SJSA1 (cell line): ENCODE measurements at regions not wholly inside any gene's neighbourhood (a gene's known extent, or its start where the extent isn't known, plus 50 kb on each side); places are given as distances from the start of the nearest gene placed in this dataset.
"Not testable (repeated sequence)": the region's sequence is repeated elsewhere in the genome, so short reads cannot be mapped to it uniquely, and the experiment has no call there.

Experiments used
- DNase-seq, 2 experiments: peaks; one replicate each; pipeline ENCODE4 v3.0.0-alpha.2; 2015 to 2020; ENCODE audit warnings: low spot score in 2 of 2, low read depth in 1 of 2
- H3K27ac ChIP-seq: fragments of 250-450 bp; sonication (Bioruptor Pico); 2 replicates; pipeline ENCODE4 v1.5.1; 2020; ENCODE audit warnings: mild to moderate bottlenecking, moderate library complexity
- H3K27me3 ChIP-seq: fragments of 250-450 bp; sonication (Bioruptor Pico); replicated peaks from 2 replicates; pipeline ENCODE4 v1.5.1; 2020; ENCODE audit warnings: mild to moderate bottlenecking, moderate library complexity
- H3K36me3 ChIP-seq: fragments of 250-450 bp; sonication (Bioruptor Pico); 2 replicates; pipeline ENCODE4 v1.5.1; 2020; ENCODE audit warnings: mild to moderate bottlenecking
- H3K4me1 ChIP-seq: fragments of 250-450 bp; sonication (Bioruptor Pico); replicated peaks from 2 replicates; pipeline ENCODE4 v1.6.1; 2021; ENCODE audit warnings: mild to moderate bottlenecking
- H3K4me3 ChIP-seq: fragments of 250-450 bp; sonication (Bioruptor Pico); 2 replicates; pipeline ENCODE4 v1.5.1; 2020; ENCODE audit warnings: mild to moderate bottlenecking
- H3K9me3 ChIP-seq: fragments of 250-450 bp; sonication (Bioruptor Pico); replicated peaks from 2 replicates; pipeline ENCODE4 v1.5.1; 2020; ENCODE audit warnings: mild to moderate bottlenecking

DNA sequence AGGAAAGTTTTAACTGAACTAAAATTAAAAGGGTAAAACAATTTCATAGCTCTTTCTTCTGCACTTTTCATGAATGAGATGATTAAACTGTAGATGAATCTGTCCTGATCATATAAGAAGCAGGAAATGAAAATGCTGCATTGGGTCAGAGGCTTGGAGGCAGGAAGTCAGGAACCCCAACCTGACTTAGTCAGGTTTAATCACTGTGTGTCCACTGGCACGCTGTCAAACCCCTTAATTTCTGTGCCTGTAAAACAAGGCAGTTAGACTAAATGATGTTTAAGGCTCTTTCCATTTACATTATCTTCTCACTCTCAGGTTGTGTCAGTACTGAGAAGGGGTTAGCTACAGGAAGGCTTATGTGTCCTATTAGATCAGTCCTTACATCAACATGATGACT, 193.3 kb upstream of the TTC14 start:
- Histone ChIP-seq H3K9me3 (no peaks in the 10 kb centered on the region), H3K4me3 (no peak overlapping the region), H3K4me1 (no peaks in the 10 kb centered on the region), H3K27me3 (no peaks in the 10 kb centered on the region), H3K27ac (no peak overlapping the region), H3K36me3 (no peaks in the 10 kb centered on the region)
- DNase-seq, result no peak

- H3K27ac ChIP-seq, result no peak overlapping the region
- H3K27me3 ChIP-seq, result no peaks in the 10 kb centered on the region
- no peak overlapping the region for H3K4me3 ChIP-seq
- DNase-seq, result no peak
- H3K36me3 ChIP-seq, result no peaks in the 10 kb centered on the region
- H3K4me1 ChIP-seq, result no peaks in the 10 kb centered on the region
- H3K9me3 ChIP-seq, result no peaks in the 10 kb centered on the region
Measured at GRCh38 chr3:180409170-180409569, 192.8 kb upstream of the TTC14 start.

DNA sequence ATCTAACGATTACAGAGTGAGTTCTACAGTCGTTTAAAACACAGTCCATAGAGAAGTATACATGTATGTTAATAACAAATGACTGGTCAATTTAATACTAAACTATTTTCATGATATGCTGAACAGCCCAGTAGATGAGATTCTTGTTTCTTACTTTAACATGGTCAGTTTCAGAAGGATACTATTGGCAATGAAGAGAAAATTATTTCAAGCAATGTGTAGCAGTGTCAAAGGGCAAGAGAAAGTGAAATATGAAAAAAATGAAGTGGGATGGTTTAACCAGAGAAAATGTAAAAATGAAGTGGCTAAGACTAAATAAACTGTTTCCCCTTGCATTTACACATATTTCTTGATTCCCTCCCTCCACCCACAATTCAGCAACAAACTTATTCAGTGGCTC, 192.1 kb upstream of the TTC14 start:
- Histone ChIP-seq H3K4me1 (no peaks in the 10 kb centered on the region), H3K4me3 (no peak overlapping the region), H3K27ac (no peak overlapping the region), H3K9me3 (no peaks in the 10 kb centered on the region), H3K27me3 (no peaks in the 10 kb centered on the region), H3K36me3 (no peaks in the 10 kb centered on the region)
- no peak for DNase-seq

DNA sequence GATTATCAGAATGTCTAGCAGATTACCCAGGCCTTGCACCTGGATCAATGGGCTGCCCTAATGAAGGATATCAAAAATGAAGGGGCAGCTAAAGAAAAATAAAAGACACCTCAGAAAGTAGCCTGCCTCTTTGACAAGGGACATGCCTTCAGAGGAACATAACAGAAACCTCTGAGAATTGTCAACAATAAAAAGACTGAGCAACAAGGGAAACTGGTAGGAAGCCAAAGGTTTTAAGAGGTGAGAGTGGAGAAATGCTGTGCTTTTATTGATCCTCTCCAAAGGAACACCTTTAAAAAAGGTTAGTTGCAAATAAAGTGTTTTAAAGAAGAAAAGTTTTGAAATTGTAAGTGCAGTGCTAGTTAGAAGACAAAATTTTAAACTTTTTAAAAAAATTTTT, 187.8 kb upstream of the TTC14 start:
- Histone ChIP-seq H3K4me1 (no peaks in the 10 kb centered on the region), H3K36me3 (no peaks in the 10 kb centered on the region), H3K27ac (no peak overlapping the region), H3K4me3 (no peak overlapping the region), H3K27me3 (no peaks in the 10 kb centered on the region), H3K9me3 (no peaks in the 10 kb centered on the region)
- no peak for DNase-seq

- Histone ChIP-seq H3K27ac (no peak overlapping the region), H3K4me1 (no peaks in the 10 kb centered on the region; the same call in 1 of the 2 replicates), H3K9me3 (no peaks in the 10 kb centered on the region), H3K27me3 (no peaks in the 10 kb centered on the region), H3K4me3 (no peak overlapping the region), H3K36me3 (no peaks in the 10 kb centered on the region)
- peak in 1 of 2 experiments; percentile 6 for DNase-seq
Measured at GRCh38 chr3:180416111-180416594, 185.8 kb upstream of the TTC14 start.

DNA sequence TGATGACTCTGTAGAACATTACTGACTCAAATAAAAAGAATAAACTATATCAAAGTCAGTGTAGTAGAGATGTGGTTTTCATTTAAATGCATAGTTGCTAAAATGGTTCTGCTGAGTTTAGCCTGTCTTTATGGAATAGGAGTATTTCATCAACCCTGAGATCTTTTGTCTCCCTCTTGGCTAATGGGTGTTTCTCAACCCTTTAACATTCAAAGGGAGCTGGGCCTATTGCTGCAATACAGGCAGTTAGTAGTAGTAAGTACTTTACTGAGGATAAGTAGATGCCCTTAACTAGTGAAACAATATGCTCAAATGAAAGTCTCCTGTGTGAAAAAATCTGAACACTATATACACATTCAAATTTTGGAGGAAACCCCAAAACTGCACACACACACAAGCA, 184.7 kb upstream of the TTC14 start:
- H3K36me3 ChIP-seq, result no peaks in the 10 kb centered on the region
- H3K27me3 ChIP-seq, result no peaks in the 10 kb centered on the region
- DNase-seq, result no peak
- H3K27ac ChIP-seq, result no peak overlapping the region
- H3K4me3 ChIP-seq, result no peak overlapping the region
- no peaks in the 10 kb centered on the region; the same call in 1 of the 2 replicates for H3K4me1 ChIP-seq
- H3K9me3 ChIP-seq, result no peaks in the 10 kb centered on the region

DNA sequence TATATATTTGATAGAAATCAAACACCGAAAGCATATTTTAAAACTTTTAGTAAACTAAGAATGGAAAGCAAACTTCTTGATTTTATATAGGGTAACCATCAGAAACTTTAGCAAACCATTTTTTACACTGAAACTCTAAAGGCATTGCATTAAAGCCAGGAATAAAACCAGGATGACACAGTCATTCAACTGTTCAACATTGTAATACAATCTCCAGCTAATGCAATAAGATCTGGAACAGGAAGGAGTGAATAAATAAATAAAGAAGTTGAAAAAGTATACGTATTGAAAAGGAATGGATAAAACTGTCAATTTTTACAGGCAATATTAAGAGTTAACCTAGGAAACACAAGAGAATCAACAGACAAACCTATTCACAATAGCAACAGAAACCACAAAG, 181.9 kb upstream of the TTC14 start:
- Histone ChIP-seq H3K27ac (no peak overlapping the region), H3K9me3 (no peaks in the 10 kb centered on the region), H3K27me3 (no peaks in the 10 kb centered on the region), H3K36me3 (no peaks in the 10 kb centered on the region), H3K4me1 (no peaks in the 10 kb centered on the region; the same call in 1 of the 2 replicates), H3K4me3 (no peak overlapping the region)
- DNase-seq, result no peak

DNA sequence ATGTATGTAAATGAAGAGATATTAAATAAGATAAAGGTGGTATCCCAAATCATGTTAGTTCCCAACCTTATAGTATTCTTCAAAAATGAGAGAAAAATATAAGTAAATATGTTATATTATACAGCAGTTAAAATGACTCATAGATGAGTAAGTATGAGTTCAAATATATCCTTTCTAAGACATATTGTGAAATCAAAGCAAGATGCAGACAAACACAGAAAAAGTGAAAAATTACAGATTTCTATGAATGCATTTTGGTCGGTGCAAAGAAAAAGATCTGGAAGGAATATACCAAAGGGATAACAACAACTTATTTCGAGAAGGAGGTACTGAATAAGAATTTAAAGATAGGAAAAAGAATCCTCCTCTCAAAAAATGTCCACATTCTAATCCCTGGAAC, 181.2 kb upstream of the TTC14 start:
- no peak overlapping the region for H3K27ac ChIP-seq
- no peaks in the 10 kb centered on the region for H3K27me3 ChIP-seq
- H3K4me3 ChIP-seq, result no peak overlapping the region
- H3K9me3 ChIP-seq, result no peaks in the 10 kb centered on the region
- no peak for DNase-seq
- H3K4me1 ChIP-seq, result no peaks in the 10 kb centered on the region; the same call in 1 of the 2 replicates
- no peaks in the 10 kb centered on the region for H3K36me3 ChIP-seq

DNA sequence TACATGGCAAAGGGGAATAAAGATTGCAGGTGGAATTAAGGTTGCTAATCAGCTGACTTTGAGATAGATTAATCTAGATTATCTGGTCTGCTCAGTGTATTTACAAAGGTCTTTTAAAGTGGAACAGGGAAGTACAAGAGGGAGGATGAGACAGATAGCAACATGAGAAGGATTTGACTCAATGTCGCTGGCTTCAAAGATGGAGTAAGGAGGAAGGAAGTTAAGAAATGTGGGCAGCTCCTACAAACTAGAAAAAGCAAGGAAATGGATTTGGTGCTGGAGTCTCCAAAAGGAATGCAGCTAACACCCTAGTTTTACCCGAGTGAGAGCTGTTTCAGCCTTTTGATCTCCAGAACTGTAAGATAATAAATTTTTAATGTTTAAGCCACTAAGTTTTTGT, 180.7 kb upstream of the TTC14 start:
- Histone ChIP-seq H3K4me1 (no peaks in the 10 kb centered on the region; the same call in 1 of the 2 replicates), H3K36me3 (no peaks in the 10 kb centered on the region), H3K4me3 (no peak overlapping the region), H3K27me3 (no peaks in the 10 kb centered on the region), H3K27ac (no peak overlapping the region), H3K9me3 (no peaks in the 10 kb centered on the region)
- DNase-seq, result no peak

DNA sequence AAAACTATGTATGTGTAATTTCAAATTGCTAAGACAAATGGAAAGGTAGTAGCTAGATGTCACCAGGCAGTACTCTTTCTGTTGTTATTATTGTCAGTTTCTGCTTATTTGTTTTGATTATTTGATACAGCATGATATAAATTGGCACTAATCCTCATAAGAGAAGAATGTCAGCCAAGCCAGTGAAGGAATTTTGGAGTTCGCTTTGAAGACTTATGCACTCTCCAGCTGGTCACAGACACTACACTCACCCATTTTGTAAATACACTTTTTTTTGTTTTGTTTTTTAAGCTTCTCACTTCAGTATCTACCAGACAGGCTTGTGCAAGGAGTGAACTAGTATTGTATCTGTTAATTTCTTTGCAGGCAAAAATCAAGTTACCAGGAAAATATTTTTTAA, 180.2 kb upstream of the TTC14 start:
- Histone ChIP-seq H3K27me3 (no peaks in the 10 kb centered on the region), H3K4me1 (no peaks in the 10 kb centered on the region; the same call in 1 of the 2 replicates), H3K9me3 (no peaks in the 10 kb centered on the region), H3K4me3 (no peak overlapping the region), H3K27ac (no peak overlapping the region), H3K36me3 (no peaks in the 10 kb centered on the region)
- no peak for DNase-seq

GRCh38 chr3:180424305-180424704, 177.7 kb upstream of the TTC14 start:
- DNase-seq, H3K4me3 ChIP-seq, H3K4me1 ChIP-seq, H3K27ac ChIP-seq, H3K36me3 ChIP-seq, H3K27me3 ChIP-seq, H3K9me3 ChIP-seq: not testable (repeated sequence)

DNA sequence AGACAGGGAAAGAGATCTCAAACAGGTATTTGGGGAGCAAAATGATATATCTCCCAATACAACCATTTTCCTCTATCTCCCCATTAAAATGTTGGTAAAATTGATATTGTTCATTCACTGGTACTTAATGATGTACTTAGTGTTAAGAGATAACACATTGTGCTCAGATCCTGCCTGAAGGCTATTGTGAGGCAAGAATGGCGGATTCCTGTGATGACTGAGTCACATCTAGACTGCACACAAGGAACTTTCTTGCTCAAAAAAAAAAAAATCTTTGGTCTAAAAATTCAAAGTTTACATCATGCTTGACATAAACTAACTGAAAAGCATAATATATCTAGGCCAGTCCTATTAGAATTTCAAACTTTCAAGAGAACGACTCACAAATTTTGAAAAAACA, 171.1 kb upstream of the TTC14 start:
- Histone ChIP-seq H3K4me1 (peaks cover 4% of the 10 kb centered on the region; the same call in 1 of the 2 replicates), H3K4me3 (no peak overlapping the region), H3K27me3 (no peaks in the 10 kb centered on the region), H3K9me3 (no peaks in the 10 kb centered on the region), H3K36me3 (no peaks in the 10 kb centered on the region), H3K27ac (no peak overlapping the region)
- DNase-seq, result no peak

- Histone ChIP-seq H3K27me3 (no peaks in the 10 kb centered on the region), H3K27ac (peak overlapping the region; percentile 28), H3K36me3 (no peaks in the 10 kb centered on the region), H3K4me1 (peaks cover 4% of the 10 kb centered on the region; the same call in 1 of the 2 replicates), H3K9me3 (no peaks in the 10 kb centered on the region), H3K4me3 (no peak overlapping the region)
- DNase-seq, result peak in 1 of 2 experiments; percentile 56
Measured at GRCh38 chr3:180433152-180433551, 168.8 kb upstream of the TTC14 start.

DNA sequence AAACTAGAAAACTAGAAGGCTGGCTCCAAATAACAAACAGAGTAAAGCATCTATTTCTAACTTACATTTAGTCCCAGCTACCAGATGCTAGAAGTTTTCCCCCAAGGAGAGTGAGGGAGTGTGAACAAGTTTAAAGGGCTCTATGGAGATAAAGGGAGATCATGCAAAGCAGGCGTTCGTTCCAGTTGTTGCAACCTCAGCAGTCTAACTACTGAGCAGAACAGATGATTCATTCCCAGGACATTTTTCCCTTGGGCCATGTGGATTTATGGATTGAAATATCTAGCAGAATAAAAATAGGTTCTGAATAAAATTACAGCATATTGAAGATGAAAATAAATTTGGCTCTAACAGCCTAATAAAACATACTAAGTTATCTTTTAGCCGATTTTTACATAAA, 154.8 kb upstream of the TTC14 start:
- Histone ChIP-seq H3K9me3 (no peaks in the 10 kb centered on the region), H3K36me3 (no peaks in the 10 kb centered on the region), H3K27ac (no peak overlapping the region), H3K4me3 (no peak overlapping the region), H3K4me1 (no peaks in the 10 kb centered on the region), H3K27me3 (no peaks in the 10 kb centered on the region)
- DNase-seq, result no peak

DNA sequence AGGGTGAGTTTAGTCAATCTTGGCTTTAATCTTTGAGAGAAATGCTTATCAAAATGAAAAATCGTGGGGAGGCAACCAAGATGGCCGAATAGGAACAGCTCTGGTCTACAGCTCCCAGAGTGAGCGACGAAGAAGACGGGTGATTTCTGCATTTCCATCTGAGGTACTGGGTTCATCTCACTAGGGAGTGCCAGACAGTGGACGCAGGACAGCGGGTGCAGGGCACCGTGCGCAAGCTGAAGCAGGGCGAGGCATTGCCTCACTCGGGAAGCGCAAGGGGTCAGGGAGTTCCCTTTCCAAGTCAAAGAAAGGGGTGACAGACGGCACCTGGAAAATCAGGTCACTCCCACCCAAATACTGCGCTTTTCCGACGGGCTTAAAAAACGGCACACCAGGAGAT, 153.6 kb upstream of the TTC14 start:
- not testable (repeated sequence) for H3K9me3 ChIP-seq, H3K27me3 ChIP-seq, H3K4me3 ChIP-seq, H3K4me1 ChIP-seq, DNase-seq, H3K36me3 ChIP-seq, H3K27ac ChIP-seq
